Effector CD8-positive, alpha-beta T cell (primary cell): ENCODE measurements at regions not wholly inside any gene's neighbourhood (a gene's known extent, or its start where the extent isn't known, plus 50 kb on each side); places are given as distances from the start of the nearest gene placed in this dataset.
"Not testable (repeated sequence)": the region's sequence is repeated elsewhere in the genome, so short reads cannot be mapped to it uniquely, and the experiment has no call there.

ENCODE experiments used
- DNase-seq: peaks from one replicate; lab custom pipeline; 2025; lab: John Stamatoyannopoulos, UW

DNA sequence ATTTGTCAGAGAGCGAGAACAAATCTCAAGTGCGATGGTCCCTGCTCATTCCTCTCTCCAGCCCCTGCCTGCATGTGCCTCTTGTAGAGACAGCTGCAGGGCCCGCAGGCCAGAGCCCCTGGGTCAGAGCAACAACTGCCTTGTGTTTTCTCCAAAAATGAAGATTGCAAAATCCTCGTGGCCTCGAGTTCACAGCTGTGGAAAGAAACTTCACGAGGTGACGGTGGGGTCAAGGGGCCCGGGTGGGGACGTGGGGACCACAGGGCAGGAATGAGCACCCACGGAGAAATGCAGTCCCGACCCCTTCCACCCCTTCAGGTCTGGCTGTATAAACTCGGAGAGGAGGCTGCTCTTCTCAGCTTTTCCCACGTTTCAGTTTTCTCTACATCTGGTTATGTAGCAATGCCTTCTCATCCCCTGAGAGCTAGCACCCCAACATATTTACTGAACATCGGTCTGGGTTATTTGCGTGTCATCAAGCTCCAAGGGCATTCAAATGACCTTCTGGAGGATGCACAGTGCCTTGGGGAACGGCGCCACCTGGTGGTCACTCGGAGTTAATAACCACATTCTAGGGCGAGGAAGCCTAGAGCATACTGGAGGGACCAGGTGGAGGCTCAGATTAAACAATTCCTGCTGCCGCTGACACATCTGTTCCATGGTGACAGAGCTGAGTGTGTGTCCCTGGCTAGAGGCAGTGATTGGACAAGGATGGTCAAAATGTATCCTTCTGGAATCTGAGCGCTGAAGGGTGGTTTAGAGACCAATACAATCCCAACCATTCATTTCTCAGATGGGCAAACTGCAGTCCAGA is 91.4 kb upstream of the CYRIA start:
- peak; percentile 29 for DNase-seq

DNA sequence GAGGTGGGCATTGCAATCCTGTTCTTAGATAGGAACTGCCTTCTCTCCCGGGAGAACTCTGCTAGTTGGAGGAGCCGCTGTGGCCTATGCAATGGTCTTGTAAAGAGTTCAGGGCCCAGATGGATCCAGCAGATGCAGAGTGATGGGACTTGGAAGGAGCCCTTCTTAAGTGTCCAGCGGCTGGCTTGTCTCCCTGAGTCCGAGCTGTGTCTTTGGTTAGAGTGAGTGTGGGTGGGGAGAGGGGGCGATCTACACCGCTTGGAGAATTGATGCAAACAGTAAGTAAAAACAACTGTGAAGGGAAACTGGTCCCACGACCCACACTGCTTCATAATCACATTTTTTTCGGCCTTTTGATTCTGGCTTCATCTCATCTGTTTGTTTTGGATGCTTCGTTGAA is 89.8 kb upstream of the CYRIA start:
- no peak for DNase-seq

DNA sequence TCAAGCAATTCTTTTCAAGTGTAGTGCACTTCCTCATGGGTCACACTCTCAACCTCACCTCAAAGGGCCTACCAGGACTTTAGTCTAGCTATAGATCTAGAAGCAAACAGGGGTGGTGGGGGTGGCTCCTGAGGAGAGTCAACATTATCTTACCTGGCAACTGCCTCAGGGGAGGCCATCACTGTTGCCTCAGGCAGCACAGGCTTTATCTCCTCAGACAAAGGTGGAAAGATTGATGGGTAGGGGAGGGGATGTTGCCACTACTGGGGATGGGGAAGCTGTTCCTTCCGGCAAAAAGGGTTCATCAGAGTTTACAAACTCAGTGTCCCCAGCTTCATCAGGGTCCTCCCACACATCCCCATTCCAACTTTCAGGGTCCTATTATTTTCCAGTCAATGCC is 87.4 kb upstream of the CYRIA start:
- not testable (repeated sequence) for DNase-seq

DNA sequence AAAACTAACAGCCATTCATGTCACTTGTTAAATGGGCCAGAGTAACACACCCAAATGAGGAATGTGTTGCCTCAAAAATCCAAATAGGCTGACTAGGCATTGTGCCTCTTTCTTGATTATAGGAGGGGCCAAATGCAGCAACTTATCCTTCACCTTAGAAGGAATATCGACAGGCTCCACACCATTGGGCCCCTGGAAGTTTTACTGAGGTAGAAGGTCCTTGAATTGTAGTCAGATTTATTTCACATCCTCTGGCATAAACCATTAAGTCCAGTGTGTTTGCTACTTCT is 85.2 kb upstream of the CYRIA start:
- DNase-seq: not testable (repeated sequence)

DNA sequence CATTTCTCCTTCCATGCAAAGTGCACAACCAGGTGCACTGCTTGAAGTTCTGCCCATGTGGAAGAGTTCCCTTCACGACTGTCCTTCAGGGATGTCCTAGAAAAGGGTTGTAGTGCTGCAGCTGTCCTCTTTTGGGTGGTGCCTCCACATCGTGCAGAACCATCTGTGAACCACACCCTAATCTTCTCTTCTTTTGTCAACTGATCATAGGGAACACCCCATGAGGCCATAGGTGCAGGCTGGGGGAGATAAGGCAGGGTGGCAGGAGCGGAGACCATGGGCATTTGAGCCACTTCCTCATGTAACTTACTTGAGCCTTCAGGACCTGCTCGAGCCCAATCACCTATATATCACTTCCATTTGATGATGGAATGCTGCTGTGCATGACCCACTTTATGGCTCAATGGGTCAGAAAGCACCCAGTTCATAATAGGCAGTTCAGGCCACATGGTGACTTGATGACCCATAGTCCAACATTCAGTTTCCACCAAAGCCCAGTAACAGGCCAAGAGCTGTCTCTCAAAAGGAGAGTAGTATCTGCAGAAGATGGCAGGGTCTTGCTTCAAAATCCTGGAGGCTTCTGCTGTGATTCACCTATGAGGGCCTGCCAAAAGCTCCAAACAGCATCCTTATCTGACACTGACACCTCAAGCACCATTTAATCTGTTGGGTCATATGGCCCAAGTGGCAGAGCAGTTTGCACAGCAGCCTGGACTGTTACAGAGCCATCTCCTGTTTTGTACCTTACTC is 84.7 kb upstream of the CYRIA start:
- no peak for DNase-seq

DNA sequence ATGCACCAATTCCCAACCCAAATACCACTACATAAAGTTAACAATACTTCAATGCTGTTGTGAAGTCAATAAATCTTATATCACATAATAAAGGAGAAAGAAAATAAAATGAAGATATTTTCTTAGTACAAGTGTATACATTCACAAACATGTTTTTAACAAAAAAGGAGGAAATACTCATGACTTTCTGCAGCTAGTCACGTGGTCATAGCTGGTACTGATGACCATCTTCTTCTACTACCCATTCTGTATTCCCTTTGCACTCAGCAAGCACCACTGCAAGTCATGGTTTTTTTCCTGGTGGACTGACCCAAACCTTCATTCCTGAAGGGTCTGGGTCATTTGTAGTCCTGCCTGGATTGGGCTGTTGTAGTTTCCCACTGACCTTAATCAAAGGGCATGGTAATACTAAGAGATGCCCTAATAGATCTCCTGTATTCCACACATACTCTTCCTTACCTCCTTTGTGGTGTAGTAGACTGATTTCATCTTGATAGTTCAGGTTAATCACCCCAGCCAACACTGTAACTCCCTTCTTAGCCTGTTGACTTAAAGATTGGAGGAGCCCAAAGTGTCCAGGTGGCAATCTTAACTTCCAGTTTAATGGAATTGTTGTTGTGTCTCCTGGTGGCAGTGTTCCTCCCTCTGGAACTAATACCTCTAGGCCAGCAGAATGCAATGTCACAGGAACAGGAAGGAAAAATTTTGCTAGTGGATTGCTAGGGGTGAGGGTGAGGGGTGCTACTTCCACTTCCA is 83.1 kb upstream of the CYRIA start:
- DNase-seq: not testable (repeated sequence)

DNA sequence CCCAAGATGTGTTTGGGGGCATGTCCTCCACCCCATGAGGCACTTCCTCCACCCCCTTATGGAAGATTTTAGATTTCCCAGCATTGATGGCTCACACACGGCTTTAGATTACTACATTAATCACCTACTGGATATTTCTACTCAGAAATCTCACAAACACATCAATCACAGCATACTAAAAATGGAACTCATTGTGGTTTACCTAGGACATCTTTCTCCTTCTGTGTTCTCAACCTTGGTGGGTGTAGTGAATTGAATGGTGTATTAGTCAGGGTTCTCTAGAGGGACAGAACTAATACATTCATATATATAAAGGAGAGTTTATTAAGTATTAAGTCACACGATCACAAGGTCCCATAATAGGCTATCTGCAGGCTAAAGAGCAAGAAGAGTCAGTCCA is 82.1 kb upstream of the CYRIA start:
- no peak for DNase-seq

DNA sequence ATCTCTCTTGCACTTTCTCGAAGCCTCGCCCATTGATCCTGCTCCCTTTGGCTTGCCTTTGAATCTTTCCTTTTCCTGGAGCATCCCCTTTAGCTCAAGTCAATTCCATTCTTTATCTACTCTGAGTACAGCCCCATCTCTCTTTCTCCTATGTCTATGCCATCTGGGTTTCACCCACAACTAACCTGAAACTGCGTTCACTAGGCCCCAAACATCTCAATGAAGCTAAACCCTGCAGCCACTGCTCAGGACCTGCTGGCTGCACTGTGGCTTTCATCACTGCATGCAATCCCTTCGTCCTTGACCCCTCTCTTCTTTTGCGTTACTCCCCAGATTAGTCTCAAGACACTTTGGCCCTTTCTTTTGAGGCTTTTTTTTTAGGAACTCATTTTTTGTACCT is 81.6 kb upstream of the CYRIA start:
- DNase-seq: no peak

DNA sequence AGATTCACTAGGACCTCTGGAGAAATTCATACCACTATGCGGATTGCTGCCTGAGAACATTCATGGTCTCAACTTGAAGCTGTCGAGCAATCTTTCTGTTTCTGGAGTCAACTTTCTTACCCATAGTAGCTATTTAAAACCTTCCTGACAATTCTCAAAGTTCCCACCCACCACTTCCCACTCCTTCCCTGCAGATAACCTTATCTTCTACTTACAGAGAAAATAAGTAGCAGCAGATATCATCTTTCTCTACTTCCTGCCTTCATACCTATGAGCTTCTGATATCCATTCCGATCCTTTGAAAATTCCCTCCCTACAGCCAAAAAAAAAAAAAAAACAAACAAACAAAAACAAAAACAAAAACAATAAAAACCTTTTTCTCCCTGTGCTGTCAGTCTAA is 81.2 kb upstream of the CYRIA start:
- no peak for DNase-seq

DNA sequence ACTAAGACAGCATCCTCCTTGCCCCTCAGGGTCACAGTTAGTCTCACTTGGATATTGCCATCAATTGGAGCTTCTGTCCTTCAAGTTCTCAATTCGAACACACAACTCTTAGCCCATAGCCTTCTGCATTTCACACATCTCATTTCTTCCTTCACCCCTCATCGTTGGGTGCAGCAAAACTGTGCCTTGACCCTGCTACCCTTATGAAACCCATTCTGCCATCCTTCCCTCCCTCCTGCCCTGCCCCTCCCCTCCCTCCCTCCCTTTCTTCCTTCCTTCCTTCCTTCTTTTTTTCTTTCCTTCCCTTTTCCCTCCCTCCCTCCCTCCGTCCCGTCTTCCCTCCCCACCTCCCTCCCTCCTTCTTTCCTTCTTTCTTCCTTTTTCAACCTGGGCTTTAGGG is 80.7 kb upstream of the CYRIA start:
- no peak for DNase-seq

DNA sequence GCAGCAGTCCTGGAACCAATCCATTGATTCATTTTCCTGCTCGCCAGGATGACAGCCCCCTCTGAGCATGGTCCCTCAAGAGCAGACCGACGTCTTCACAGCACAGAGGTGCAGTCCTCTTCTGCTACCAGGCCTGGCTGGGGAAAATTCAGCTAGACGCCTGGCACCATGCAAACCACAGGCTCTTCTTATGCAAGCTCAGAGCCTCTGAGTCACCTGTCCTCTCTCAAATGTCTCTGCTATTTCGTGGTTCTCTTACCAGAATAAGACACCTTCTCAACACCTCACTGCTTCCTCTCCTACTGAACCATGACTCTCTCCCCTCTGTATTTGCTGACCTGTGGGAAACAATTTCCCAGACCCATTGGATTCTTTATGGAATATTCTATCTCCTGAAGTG is 79.8 kb upstream of the CYRIA start:
- no peak for DNase-seq

DNA sequence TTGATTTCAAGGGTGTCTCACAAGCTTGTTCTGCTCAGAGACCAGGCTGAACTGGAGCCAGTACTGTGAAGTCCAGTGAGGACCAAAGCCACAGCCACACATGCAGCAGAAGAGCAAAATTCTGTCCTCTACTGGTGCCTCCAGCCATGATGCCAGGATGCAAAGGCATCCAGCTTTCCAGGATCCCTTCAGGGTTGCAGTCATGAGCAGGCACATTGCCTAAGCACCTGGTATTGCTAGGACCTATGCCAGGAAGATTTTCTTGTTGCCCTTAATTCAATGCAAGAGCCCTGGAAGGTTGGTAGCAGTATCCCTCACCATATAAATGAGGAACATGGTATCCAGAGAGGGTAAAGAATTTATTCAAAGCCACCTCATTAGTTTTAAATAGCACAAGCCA is 78.9 kb upstream of the CYRIA start:
- DNase-seq: no peak

DNA sequence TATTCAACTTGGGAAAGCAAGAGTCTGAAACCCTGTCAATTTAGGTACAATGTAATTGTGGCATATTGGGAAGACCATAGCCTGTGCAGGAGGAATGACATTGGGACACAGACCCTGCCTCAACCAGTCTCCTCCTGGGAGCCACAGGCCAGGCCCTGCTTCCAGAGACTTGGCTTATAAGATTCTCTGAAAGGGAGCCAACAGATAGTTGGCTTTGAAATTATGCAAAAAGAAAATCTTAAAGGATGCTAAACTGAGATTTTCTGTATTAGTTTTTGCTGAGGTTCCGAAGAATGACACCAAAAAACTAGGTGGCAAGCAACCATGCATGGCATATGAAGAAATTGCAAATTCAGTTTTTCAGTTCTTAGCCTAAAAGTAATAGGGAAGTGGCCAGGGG is 76.4 kb upstream of the CYRIA start:
- DNase-seq: no peak

DNA sequence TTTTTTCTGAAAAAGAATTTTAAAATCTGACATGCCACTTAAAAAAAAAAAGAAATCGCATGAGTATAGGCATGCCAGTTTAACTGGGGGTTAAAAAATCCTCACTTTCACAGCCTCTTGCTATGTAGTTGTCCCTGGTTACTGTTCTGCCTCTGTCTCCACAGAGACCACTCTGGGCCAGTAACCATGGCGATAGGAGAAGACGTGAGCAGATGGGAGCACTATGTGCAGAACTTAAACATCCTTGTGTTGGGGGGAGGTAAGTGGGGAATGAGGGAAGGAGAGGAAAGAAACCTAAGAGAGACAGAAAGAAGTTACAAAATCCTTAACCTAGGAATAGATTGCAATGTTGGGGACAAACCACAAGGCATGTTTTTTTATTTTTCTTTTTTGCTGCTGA is 75.9 kb upstream of the CYRIA start:
- DNase-seq: no peak

DNA sequence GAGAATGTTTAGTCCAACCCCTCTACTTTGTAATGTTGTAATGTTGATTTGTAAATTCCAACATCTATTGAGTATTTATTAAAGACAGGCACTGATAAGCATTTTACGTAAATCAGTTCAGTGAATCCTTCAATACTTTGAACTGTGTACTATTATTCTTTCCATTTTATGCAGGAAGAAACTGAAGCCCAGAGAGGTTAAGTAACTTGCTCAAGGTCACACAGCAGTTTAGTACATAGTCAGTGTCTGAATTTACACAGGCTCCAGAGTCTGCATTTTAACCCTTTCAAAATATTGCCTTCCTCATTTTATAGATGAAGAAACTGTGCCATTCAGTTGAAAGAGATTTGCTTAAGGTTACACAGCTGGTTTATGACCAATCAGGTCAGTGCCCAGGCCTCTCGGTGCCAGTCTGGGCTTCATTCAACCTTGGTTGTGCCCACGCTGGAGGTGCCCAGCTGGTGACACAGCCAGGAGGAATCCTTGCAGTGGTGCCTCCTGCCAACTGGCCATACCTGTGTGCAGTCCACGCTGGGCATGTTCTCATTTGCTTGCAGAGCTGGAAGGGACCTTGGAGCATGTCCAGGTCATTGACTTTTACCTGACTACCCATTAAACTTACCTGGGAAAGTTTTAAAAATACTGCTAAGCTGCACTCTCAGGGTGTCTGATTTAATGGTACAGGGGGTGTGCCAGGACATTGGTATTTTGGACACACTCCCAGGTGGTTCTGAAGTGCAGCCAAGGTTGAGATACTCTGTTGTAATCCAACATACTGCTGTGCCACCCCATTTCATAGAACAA is 74.3 kb upstream of the CYRIA start:
- no peak for DNase-seq

DNA sequence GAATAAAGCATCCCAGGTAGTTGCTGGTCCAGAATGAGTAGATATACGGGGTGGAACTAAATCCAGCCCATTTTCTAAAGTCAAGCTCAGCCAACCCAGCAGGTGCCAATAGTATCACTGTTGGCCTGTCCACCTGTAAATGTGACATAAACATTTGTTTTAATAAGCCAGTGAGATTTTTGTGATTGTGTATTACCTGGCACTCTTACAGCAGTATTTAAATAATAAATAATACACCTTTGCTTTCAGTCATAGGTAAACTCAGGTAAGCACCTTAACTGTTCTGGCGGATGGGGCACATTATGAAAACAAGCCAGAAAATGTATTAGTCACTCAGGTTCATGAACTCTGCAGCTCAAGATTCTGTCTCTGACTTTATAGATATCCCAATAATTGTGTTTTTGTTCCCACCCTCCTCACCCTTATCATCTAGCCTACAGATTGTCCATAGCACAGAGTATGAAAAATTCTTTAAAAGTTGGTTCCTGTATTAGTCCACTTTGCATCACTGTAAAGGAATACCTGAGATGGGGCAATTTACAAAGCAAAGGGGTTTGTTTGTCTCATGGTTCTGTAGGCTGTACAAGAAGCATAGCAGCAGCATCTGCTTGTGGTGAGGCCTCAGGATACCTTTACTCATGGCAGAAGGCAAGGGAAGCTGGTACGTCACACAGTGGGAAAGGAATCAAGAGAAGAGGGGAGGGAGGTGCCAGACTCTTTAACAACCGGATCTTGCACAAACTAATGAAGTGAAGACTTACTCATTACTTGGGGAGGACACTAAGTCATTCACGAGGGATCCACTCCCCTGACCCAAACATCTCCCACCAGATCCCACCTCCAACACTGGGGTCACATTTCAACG is 73.0 kb upstream of the CYRIA start:
- no peak for DNase-seq

DNA sequence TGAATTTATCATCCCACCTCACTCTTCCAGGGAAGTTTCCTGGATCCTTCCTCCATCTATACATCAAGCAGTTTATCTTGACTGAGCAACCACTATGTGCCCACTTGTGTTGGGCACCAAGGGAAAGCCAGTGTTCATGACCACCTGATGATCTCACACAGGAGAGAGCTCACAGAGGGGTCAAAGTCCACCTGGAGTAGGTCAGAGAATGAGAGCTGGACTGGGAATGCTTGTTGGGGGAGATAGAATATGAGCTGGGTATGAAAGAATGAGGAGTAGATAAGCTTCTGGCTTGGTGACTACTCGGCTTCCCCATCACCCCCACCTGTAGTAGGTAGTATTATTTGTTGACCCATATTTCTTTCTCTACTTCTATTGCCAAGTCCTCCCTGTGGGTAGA is 72.2 kb upstream of the CYRIA start:
- DNase-seq: no peak

DNA sequence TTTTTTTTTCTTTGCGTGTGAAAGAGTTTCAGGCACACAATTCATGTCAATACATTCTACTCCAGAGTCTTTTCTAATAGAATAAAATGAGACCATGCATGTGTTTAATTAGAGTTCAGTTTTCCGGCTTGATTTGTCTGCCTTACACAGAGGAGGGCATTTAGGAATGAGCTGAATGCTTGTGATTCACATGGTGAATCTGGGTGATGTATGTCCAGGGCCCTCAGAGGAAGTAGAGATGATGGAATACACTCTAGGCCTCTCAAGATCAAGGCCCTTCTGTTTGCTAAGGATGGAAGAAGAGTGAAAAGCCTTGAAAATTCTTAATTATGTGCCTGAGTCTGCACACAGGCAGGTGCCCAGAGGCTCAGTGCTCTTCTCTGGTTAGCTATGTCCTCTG is 71.0 kb upstream of the CYRIA start:
- DNase-seq: no peak

DNA sequence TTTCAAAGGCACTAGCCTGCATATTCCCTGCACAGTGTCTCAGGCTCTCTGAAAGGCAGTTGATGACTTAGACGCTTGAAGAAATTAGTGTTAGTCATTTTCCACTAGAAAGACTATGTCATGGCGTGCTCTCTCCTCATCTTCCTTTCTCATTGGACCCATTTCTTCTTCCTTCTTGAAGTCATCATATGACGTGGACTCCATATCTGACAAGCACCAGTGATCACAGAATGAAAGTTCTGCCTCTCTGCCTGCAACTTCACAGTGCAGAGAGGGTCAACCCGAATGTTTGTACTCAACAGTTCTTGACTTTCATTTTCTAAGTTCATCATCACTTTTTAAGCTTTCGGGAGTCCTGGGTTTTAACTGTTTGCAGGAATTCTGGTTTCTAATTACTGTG is 63.7 kb upstream of the CYRIA start:
- no peak for DNase-seq

DNA sequence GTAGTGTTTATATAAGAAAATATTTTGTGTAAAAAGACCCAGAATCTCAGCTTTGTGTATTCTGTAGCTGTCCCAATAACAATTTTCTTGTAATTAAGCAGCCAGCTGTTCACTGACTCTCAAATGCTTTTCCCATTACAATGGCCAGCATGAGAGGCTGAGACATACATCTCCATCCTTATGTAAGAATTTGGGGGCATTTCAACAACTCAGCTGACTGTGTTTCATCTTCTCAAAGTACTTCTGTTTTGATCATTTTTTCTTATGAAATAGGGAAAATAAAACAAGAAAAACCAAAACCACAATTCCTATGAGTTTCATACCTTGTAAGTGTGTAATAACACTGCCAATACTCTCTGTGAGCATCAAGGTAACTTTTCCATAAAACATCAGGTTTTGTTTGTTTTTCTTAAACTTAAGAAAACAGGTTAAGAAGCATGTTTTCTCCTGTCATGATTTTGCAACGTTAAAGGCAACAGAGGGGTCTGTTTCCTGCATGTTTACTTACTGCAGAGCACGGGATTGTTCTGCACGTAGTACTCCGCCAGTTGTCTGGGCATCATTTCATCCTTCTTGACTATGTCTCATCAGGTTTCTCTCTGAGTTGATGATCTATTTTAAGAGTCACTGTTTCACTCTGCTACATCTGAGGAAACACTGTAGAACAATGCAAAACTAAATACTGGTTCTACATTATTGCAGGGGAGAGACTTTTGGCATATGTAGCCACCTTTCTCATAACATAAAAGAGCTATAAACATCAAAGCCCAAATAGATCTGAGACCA is 62.9 kb upstream of the CYRIA start:
- DNase-seq: no peak
